Transverse colon (tissue), 4 donors: ENCODE measurements at regions not wholly inside any gene's neighbourhood (a gene's known extent, or its start where the extent isn't known, plus 50 kb on each side); places are given as distances from the start of the nearest gene placed in this dataset.

Experiments
- DNase-seq: peaks from one replicate; pipeline ENCODE4 v3.0.0-alpha.2; 2019
- H3K27ac ChIP-seq, 4 donors: fragments of 200-600 bp; sonication (generic); 2 replicates each; pipeline ENCODE4 v1.5.1; 2016 to 2018; ENCODE audit warnings: inconsistent platforms in 4 of 4
- H3K27me3 ChIP-seq: fragments of 200-600 bp; sonication (generic); 2 replicates; pipeline ENCODE4 v1.5.1; 2017; ENCODE audit warnings: inconsistent platforms
- H3K36me3 ChIP-seq, 4 donors: fragments of 200-600 bp; sonication (generic); 2 replicates each; pipeline ENCODE4 v1.5.1; 2017 to 2019; ENCODE audit warnings: inconsistent platforms in 4 of 4
- H3K4me1 ChIP-seq, 4 donors: fragments of 200-600 bp; sonication (generic); 2 replicates each; pipeline ENCODE4 v1.5.1; 2017 to 2020; ENCODE audit warnings: inconsistent platforms in 4 of 4
- H3K4me3 ChIP-seq, 4 donors: fragments of 200-600 bp; sonication (generic); 1 replicate in 1 of 4; 2 replicates in 3 of 4; pipeline versions ENCODE4 v1.5.1 to v1.6.1; 2017 to 2019; ENCODE audit warnings: inconsistent platforms in 4 of 4
- H3K9me3 ChIP-seq, 2 donors: fragments of 200-600 bp; sonication (generic); 2 replicates each; pipeline ENCODE4 v1.5.1; 2017 to 2019; ENCODE audit warnings: inconsistent platforms in 2 of 2
- EP300 ChIP-seq: sonication (generic); formaldehyde crosslinking; IDR thresholded peaks from one replicate; pipeline ENCODE4 v1.6.1; 2017; ENCODE audit warnings: antibody characterized with exemption, low read depth
- POLR2A ChIP-seq: fragments of 450-650 bp; IDR thresholded peaks from one replicate; pipeline ENCODE4 v1.6.1; 2016; ENCODE audit warnings: antibody characterized with exemption, mild to moderate bottlenecking, moderate library complexity
- POLR2AphosphoS5 ChIP-seq, 3 donors: sonication (generic); formaldehyde crosslinking; IDR thresholded peaks; one replicate each; pipeline ENCODE4 v1.6.1; 2016; ENCODE audit warnings: antibody characterized with exemption in 3 of 3
- WGBS, 2 donors: methylation state at CpG; one replicate each; pipeline ENCODE4 v1.1.5; 2018; ENCODE audit warnings: low coverage in 1 of 2; 5-methylcytosine and 5-hydroxymethylcytosine counted together
- in situ Hi-C, 4 donors: fragments of 200-750 bp; cut with MboI; loops; one replicate each; pipeline versions ENCODE4 v1.15.0 to v1.15.1; 2017; ENCODE audit warnings: low sequenced_read_pairs in 3 of 4, low pct_ligation_motif_present in 1 of 4, low pct_unique_long_range_greater_than_20kb in 1 of 4
- intact Hi-C: fragments of 100-400 bp; cut with DNase I; formaldehyde crosslinking; loops from one replicate; pipeline ENCODE4 v1.15.1; 2023; ENCODE audit warnings: low total_unique reads
- TF ChIP-seq, protein P1 (sequence below), 5 experiments: fragments of 200-600 bp in 3 of 5; fragments of 450-650 bp in 2 of 5; sonication (generic) in 3 of 5; IDR thresholded peaks; 1 replicate in 2 of 5; 2 replicates in 3 of 5; pipeline ENCODE4 v1.5.1; 2016 to 2017; ENCODE audit warnings: antibody characterized with exemption in 5 of 5, inconsistent platforms in 3 of 5, mild to moderate bottlenecking in 2 of 5, moderate library complexity in 1 of 5

DNA sequence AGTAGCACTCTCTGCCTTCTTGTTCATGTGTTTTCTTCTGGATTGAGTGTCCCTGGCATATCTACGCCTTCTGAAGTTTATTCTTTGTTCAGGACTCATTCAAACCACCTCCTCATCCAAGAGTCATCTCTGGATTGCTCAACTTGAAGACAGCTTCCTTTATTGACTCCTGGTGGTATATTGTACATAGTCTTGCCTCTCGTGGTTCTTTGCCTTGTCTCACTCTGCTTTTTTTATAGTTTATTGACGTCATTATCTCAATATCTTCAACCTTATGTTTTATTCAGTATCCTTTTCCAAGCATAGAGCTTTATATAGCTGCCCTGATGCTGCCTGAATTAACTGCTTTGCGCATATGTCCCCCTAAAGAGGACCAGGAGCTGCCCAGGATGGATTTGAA is 161.7 kb downstream of the INSIG2 start:
- Histone ChIP-seq H3K27me3 (no peaks in the 10 kb centered on the region), H3K27ac (no peak overlapping the region), H3K9me3 (no peaks in the 10 kb centered on the region), H3K4me1 (no peaks in the 10 kb centered on the region), H3K36me3 (no peaks in the 10 kb centered on the region), H3K4me3 (no peak overlapping the region)
- 36 to 48% methylated on average over 4 of the region's 4 CpGs for WGBS, 2 donors
- TF ChIP-seq POLR2AphosphoS5 (IDR thresholded peaks at IDR 0.05), result no peak
- TF ChIP-seq, protein P1, sequence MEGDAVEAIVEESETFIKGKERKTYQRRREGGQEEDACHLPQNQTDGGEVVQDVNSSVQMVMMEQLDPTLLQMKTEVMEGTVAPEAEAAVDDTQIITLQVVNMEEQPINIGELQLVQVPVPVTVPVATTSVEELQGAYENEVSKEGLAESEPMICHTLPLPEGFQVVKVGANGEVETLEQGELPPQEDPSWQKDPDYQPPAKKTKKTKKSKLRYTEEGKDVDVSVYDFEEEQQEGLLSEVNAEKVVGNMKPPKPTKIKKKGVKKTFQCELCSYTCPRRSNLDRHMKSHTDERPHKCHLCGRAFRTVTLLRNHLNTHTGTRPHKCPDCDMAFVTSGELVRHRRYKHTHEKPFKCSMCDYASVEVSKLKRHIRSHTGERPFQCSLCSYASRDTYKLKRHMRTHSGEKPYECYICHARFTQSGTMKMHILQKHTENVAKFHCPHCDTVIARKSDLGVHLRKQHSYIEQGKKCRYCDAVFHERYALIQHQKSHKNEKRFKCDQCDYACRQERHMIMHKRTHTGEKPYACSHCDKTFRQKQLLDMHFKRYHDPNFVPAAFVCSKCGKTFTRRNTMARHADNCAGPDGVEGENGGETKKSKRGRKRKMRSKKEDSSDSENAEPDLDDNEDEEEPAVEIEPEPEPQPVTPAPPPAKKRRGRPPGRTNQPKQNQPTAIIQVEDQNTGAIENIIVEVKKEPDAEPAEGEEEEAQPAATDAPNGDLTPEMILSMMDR (IDR thresholded peaks at IDR 0.05), result no peak
- TF ChIP-seq POLR2A, result no peak
- TF ChIP-seq EP300, result no peak
- in situ Hi-C loops (no loop called here), intact Hi-C loops (no loop called here)
- no peak for DNase-seq

DNA sequence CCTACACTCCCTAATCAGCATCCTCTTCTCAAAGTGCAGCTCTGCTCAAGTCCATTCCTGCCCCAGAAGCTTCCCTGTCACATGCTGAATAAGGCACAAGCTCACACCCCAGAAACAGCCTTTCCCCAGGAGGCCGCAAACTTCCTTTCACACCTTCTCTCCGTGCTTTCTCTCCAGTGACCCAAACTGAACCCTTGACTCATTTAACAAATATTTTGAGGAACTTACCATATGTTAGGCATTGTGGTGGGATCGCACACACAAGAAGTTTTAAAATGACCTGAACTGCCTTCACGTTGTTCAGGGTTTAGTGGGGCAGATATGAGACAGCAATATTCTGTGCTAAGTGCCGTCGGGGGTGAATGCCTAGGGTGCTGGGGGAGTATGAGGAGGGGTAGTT is 161.3 kb downstream of the INSIG2 start:
- intact Hi-C loops (no loop called here), in situ Hi-C loops (no loop called here)
- H3K36me3 ChIP-seq, result no peaks in the 10 kb centered on the region
- H3K27me3 ChIP-seq, result no peaks in the 10 kb centered on the region
- no peak for TF ChIP-seq POLR2A
- no peak for TF ChIP-seq POLR2AphosphoS5 (IDR thresholded peaks at IDR 0.05)
- no peak for TF ChIP-seq EP300
- no peaks in the 10 kb centered on the region for H3K4me1 ChIP-seq
- no peak overlapping the region for H3K27ac ChIP-seq
- 33 to 60% methylated on average over 1 to 6 of the region's 6 CpGs for WGBS, 2 donors
- no peak for DNase-seq
- no peak overlapping the region for H3K4me3 ChIP-seq
- no peaks in the 10 kb centered on the region for H3K9me3 ChIP-seq

DNA sequence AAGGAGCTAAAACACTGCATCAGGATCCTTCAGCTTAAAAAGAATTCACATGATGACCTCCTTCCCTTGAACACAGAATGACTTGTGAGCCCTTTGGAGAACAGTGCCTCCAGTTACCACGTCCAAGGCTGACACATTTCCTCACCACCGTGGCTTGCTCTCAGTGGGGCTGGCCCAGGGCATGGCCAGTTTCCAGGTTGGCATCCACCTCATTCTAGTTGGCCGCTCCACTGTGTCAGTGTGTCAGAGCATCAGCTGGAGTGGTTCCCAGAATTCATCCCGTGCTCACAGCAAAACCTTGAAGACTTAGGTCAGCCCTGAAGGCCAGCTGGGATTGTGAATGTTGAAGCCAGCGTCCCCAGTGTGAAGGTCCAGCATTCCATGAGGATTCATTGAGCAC is 158.5 kb downstream of the INSIG2 start:
- H3K4me3 ChIP-seq, result no peak overlapping the region
- 67 to 80% methylated on average over 1 to 5 of the region's 5 CpGs for WGBS, 2 donors
- intact Hi-C loops (no loop called here), in situ Hi-C loops (no loop called here)
- TF ChIP-seq POLR2AphosphoS5 (IDR thresholded peaks at IDR 0.05) (no peak), EP300 (no peak), POLR2A (no peak)
- TF ChIP-seq, protein P1 (IDR thresholded peaks at IDR 0.05), result no peak
- no peaks in the 10 kb centered on the region for H3K4me1 ChIP-seq
- no peaks in the 10 kb centered on the region for H3K27me3 ChIP-seq
- no peak overlapping the region for H3K27ac ChIP-seq
- no peak for DNase-seq
- H3K36me3 ChIP-seq, result no peaks in the 10 kb centered on the region
- H3K9me3 ChIP-seq, result no peaks in the 10 kb centered on the region

DNA sequence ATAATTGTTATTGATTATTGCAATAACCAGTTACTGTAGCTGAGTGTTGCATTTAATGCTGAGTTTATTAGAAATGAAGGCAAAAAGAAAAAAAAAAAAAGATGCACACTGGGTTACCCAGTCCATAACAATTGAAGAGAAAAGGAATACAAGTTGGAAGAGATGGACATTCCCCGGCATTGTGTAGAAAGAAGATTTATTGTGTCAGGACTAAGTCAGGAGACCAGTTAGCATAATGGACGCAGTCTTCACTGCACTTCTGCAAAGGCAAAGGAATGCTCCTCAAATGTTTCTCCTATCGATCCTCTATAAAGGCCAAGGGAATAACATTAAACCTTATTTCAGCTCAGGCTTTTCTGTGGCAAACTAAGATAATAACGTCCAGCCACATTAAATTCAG is 157.8 kb downstream of the INSIG2 start:
- Histone ChIP-seq H3K27ac (no peak overlapping the region), H3K9me3 (no peaks in the 10 kb centered on the region), H3K27me3 (no peaks in the 10 kb centered on the region), H3K36me3 (no peaks in the 10 kb centered on the region), H3K4me1 (no peaks in the 10 kb centered on the region), H3K4me3 (no peak overlapping the region)
- in situ Hi-C loops (no loop called here), intact Hi-C loops (no loop called here)
- 83 to 86% methylated on average over 3 to 4 of the region's 4 CpGs for WGBS, 2 donors
- no peak for DNase-seq
- TF ChIP-seq POLR2A, result no peak

DNA sequence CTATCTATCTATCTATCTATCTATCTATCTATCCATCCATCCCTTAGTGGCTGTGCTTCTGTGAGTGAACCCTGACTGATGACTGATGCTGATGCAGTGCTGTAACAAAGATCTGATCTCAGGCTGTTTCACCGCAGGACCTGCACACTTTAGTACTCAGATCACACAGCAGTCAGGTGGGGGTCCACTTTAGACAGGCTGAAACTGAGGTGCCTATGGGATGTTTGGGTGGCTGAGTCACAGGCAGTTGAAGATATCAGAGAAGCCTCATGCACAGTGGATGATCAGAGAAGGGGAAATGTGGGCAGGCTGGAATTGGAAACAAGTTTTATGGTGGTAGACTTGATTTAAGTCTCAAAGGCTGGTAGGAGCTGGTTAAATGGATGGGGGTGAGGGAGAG is 156.4 kb downstream of the INSIG2 start:
- Histone ChIP-seq H3K36me3 (no peaks in the 10 kb centered on the region), H3K27ac (no peak overlapping the region), H3K9me3 (no peaks in the 10 kb centered on the region), H3K4me1 (no peaks in the 10 kb centered on the region), H3K4me3 (no peak overlapping the region), H3K27me3 (no peaks in the 10 kb centered on the region)
- DNase-seq, result no peak
- in situ Hi-C loops, result no loop called here
- intact Hi-C loops, result no loop called here
- WGBS, 2 donors, result 100% methylated on average over 1 of the region's 1 CpG; no CpG with 5 or more reads in 1 of the 2 donors
- TF ChIP-seq EP300 (no peak), POLR2A (no peak), POLR2AphosphoS5 (IDR thresholded peaks at IDR 0.05) (no peak)
- TF ChIP-seq, protein P1 (IDR thresholded peaks at IDR 0.05), result no peak
